Osteoblast (primary cell): ENCODE measurements at regions not wholly inside any gene's neighbourhood (a gene's known extent, or its start where the extent isn't known, plus 50 kb on each side); places are given as distances from the start of the nearest gene placed in this dataset.

ENCODE experiments used
- DNase-seq: peaks from one replicate; pipeline ENCODE4 v3.0.0; 2011; ENCODE audit warnings: low spot score, mixed read lengths; ENCODE audit not compliant: insufficient read length; ENCODE audit errors: missing footprints
- H2AFZ ChIP-seq: 2 replicates; pipeline ENCODE4 v1.6.0; 2011; ENCODE audit warnings: mild to moderate bottlenecking, low read length
- H3K27ac ChIP-seq: 2 replicates; pipeline ENCODE4 v1.5.1; 2011; ENCODE audit warnings: mild to moderate bottlenecking, low read depth, low read length, moderate library complexity
- H3K27me3 ChIP-seq: 2 replicates; pipeline ENCODE4 v1.6.0; 2012; ENCODE audit warnings: mild to moderate bottlenecking, control low read depth, inconsistent platforms, low read length, moderate library complexity; ENCODE audit not compliant: insufficient read depth
- H3K36me3 ChIP-seq: 2 replicates; pipeline ENCODE4 v1.5.1; 2011; ENCODE audit warnings: mild to moderate bottlenecking, low read length, control low read depth, moderate library complexity; ENCODE audit not compliant: insufficient read depth
- H3K4me1 ChIP-seq: 2 replicates; pipeline ENCODE4 v1.5.1; 2011; ENCODE audit warnings: mild to moderate bottlenecking, low read length, control low read depth, moderate library complexity; ENCODE audit not compliant: insufficient read depth
- H3K4me2 ChIP-seq: 2 replicates; pipeline ENCODE4 v1.6.0; 2011; ENCODE audit warnings: mild to moderate bottlenecking, low read length; ENCODE audit not compliant: insufficient read depth
- H3K4me3 ChIP-seq: fragments of 200-600 bp; sonication (generic); 3 replicates; pipeline ENCODE4 v1.5.1; 2012; ENCODE audit warnings: mild to moderate bottlenecking, low read length, inconsistent platforms; ENCODE audit not compliant: insufficient read depth
- H3K79me2 ChIP-seq: 2 replicates; pipeline ENCODE4 v1.6.0; 2012; ENCODE audit warnings: mild to moderate bottlenecking, low read length, control low read depth, inconsistent platforms; ENCODE audit not compliant: insufficient read depth
- H3K9me3 ChIP-seq: 2 replicates; pipeline ENCODE4 v1.5.1; 2011; ENCODE audit warnings: low read depth, low read length, control low read depth
- H4K20me1 ChIP-seq: 2 replicates; pipeline ENCODE4 v1.6.0; 2012; ENCODE audit warnings: mild to moderate bottlenecking, low read length, control low read depth; ENCODE audit not compliant: insufficient read depth
- TF ChIP-seq, protein P1 (sequence below): IDR thresholded peaks from 2 replicates; pipeline ENCODE4 v1.5.1; 2011; ENCODE audit warnings: mild to moderate bottlenecking, low read depth, low read length, moderate library complexity; ENCODE audit errors: extremely low read depth

DNA sequence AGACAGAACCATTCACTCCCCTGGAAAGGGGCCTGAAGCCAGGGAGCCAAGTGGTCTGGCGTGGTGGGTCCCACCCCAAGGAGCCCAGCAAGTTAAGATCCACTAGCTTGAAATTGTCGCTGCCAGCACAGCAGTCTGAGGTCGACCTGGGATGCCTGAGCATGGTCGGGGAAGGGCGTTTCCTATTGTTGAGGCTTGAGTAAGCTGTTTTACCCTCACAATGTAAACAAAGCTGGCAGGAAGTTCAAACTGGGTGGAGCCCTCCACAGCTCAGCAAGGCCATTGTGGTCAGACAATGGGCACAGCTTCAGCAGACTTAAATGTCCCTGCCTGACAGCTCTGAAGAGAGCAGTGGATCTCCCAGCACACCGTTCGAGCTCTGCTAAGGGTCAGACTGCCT is 195.6 kb upstream of the DACH1 start:
- H3K4me1 ChIP-seq: no peaks in the 10 kb centered on the region
- H3K9me3 ChIP-seq: no peaks in the 10 kb centered on the region
- no peak overlapping the region for H3K27ac ChIP-seq
- H3K36me3 ChIP-seq: no peaks in the 10 kb centered on the region
- no peaks in the 10 kb centered on the region for H3K27me3 ChIP-seq
- TF ChIP-seq, protein P1, sequence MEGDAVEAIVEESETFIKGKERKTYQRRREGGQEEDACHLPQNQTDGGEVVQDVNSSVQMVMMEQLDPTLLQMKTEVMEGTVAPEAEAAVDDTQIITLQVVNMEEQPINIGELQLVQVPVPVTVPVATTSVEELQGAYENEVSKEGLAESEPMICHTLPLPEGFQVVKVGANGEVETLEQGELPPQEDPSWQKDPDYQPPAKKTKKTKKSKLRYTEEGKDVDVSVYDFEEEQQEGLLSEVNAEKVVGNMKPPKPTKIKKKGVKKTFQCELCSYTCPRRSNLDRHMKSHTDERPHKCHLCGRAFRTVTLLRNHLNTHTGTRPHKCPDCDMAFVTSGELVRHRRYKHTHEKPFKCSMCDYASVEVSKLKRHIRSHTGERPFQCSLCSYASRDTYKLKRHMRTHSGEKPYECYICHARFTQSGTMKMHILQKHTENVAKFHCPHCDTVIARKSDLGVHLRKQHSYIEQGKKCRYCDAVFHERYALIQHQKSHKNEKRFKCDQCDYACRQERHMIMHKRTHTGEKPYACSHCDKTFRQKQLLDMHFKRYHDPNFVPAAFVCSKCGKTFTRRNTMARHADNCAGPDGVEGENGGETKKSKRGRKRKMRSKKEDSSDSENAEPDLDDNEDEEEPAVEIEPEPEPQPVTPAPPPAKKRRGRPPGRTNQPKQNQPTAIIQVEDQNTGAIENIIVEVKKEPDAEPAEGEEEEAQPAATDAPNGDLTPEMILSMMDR: no peak
- no peak for DNase-seq
- no peak overlapping the region for H3K4me2 ChIP-seq
- no peak overlapping the region for H3K4me3 ChIP-seq
- H3K79me2 ChIP-seq: no peaks in the 10 kb centered on the region
- no peaks in the 10 kb centered on the region for H4K20me1 ChIP-seq
- no peak overlapping the region for H2AFZ ChIP-seq

DNA sequence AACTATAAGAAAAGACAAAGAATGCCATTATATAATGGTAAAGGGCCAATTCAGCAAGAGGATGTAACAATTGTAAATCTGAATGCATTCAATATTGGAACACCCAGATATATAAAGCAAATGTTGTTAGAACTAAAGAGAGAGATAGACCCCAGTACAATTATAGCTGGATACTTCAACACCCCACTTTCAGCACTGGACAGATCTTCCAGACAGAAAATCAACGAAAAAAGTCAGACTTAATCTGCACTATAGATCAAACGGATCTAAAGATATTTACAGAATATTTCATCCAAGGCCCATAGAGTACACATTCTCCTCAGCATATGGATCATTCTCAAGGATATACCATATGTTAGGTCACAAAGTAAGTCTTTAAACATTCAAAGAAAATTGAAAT is 194.6 kb upstream of the DACH1 start:
- H3K4me2 ChIP-seq: no peak overlapping the region
- no peak overlapping the region for H2AFZ ChIP-seq
- H3K36me3 ChIP-seq: no peaks in the 10 kb centered on the region
- TF ChIP-seq, protein P1: no peak
- no peak overlapping the region for H3K4me3 ChIP-seq
- no peaks in the 10 kb centered on the region for H4K20me1 ChIP-seq
- H3K4me1 ChIP-seq: no peaks in the 10 kb centered on the region
- no peaks in the 10 kb centered on the region for H3K79me2 ChIP-seq
- no peaks in the 10 kb centered on the region for H3K9me3 ChIP-seq
- H3K27ac ChIP-seq: no peak overlapping the region
- no peak for DNase-seq
- H3K27me3 ChIP-seq: no peaks in the 10 kb centered on the region

DNA sequence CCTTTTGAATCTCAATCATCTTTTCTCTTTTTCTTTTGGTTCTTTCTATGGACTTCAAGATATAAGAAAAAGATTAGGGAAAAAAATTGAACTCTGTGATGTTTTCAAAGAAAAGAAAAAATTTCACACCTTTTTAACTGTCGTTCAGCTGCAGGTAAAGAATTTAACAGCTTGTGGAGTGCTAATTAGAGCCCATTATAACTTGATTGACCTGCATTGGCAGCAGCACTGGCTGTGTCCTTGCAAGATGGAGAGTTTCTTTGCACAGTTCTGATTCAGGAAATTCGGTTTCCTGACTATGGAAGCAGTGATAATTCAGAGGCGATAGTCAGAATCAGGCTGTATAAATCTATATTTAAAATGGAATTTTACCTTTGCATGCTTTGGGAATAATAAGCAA is 183.2 kb upstream of the DACH1 start:
- no peaks in the 10 kb centered on the region for H3K36me3 ChIP-seq
- no peaks in the 10 kb centered on the region for H3K4me1 ChIP-seq
- TF ChIP-seq, protein P1: no peak
- no peak overlapping the region for H3K4me2 ChIP-seq
- H4K20me1 ChIP-seq: no peaks in the 10 kb centered on the region
- no peak overlapping the region for H3K4me3 ChIP-seq
- no peaks in the 10 kb centered on the region for H3K27me3 ChIP-seq
- no peaks in the 10 kb centered on the region for H3K79me2 ChIP-seq
- no peak overlapping the region for H3K27ac ChIP-seq
- no peak overlapping the region for H2AFZ ChIP-seq
- DNase-seq: no peak
- no peaks in the 10 kb centered on the region for H3K9me3 ChIP-seq

DNA sequence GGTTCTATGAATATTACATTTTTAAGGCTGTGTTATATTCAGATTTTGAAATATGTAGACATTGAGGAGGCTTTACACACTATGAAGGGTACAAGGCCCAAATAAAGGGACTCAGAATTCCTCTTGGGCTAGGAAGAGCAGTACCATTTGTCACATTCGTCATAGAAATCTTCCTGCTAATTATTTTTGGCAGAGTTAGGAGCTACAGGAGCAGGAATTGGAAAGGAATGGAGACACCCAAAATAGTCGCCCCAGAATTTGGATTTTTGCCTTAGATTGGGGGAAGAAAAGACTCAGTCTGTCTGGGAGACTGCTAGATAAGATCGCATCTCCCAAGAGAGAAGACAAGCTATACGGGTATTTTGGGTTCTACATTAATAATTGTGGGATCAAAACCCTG is 176.4 kb upstream of the DACH1 start:
- Histone ChIP-seq H2AFZ (no peak overlapping the region), H3K4me3 (no peak overlapping the region), H3K27ac (no peak overlapping the region), H3K36me3 (no peaks in the 10 kb centered on the region), H4K20me1 (no peaks in the 10 kb centered on the region), H3K4me2 (no peak overlapping the region), H3K9me3 (no peaks in the 10 kb centered on the region), H3K4me1 (no peaks in the 10 kb centered on the region), H3K27me3 (no peaks in the 10 kb centered on the region), H3K79me2 (no peaks in the 10 kb centered on the region)
- no peak for DNase-seq
- TF ChIP-seq, protein P1: no peak
